Osteocyte (in vitro differentiated cells): ENCODE measurements at regions not wholly inside any gene's neighbourhood (a gene's known extent, or its start where the extent isn't known, plus 50 kb on each side); places are given as distances from the start of the nearest gene placed in this dataset.

Experiments
- DNase-seq: peaks from one replicate; pipeline ENCODE4 v3.0.0; 2021; ENCODE audit warnings: mixed read lengths; ENCODE audit not compliant: unreplicated experiment; ENCODE audit errors: extremely low spot score
- H3K27ac Mint-ChIP-seq: one replicate; pipeline ENCODE4 v1.8.0; 2021; ENCODE audit warnings: mild to moderate bottlenecking, mixed read lengths; ENCODE audit not compliant: unreplicated experiment
- H3K27me3 Mint-ChIP-seq: one replicate; pipeline ENCODE4 v1.8.0; 2021; ENCODE audit warnings: mixed read lengths; ENCODE audit not compliant: unreplicated experiment
- H3K36me3 Mint-ChIP-seq: one replicate; pipeline ENCODE4 v1.8.0; 2021; ENCODE audit warnings: mixed read lengths; ENCODE audit not compliant: unreplicated experiment
- H3K4me1 Mint-ChIP-seq: one replicate; pipeline ENCODE4 v1.8.0; 2021; ENCODE audit warnings: mixed read lengths; ENCODE audit not compliant: unreplicated experiment
- H3K4me3 Mint-ChIP-seq: one replicate; pipeline ENCODE4 v1.8.0; 2021; ENCODE audit warnings: mild to moderate bottlenecking, moderate library complexity, mixed read lengths; ENCODE audit not compliant: unreplicated experiment
- H3K9me3 Mint-ChIP-seq: one replicate; pipeline ENCODE4 v1.8.0; 2021; ENCODE audit warnings: mixed read lengths; ENCODE audit not compliant: unreplicated experiment
- CTCF ChIP-seq: fragments of 200-600 bp; sonication (generic); IDR thresholded peaks from 2 replicates; pipeline ENCODE4 v1.5.0; 2021; ENCODE audit warnings: antibody characterized with exemption, mild to moderate bottlenecking, moderate library complexity

GRCh38 chr5:107291866-107292265, 378.9 kb downstream of the EFNA5 start:
- Mint-ChIP-seq H3K4me1 (peaks cover 16% of the 10 kb centered on the region), H3K27me3 (peaks cover 4% of the 10 kb centered on the region), H3K9me3 (no peaks in the 10 kb centered on the region), H3K4me3 (no peak overlapping the region), H3K36me3 (no peaks in the 10 kb centered on the region), H3K27ac (no peak overlapping the region)
- no peak for TF ChIP-seq CTCF
- no peak for DNase-seq

DNA sequence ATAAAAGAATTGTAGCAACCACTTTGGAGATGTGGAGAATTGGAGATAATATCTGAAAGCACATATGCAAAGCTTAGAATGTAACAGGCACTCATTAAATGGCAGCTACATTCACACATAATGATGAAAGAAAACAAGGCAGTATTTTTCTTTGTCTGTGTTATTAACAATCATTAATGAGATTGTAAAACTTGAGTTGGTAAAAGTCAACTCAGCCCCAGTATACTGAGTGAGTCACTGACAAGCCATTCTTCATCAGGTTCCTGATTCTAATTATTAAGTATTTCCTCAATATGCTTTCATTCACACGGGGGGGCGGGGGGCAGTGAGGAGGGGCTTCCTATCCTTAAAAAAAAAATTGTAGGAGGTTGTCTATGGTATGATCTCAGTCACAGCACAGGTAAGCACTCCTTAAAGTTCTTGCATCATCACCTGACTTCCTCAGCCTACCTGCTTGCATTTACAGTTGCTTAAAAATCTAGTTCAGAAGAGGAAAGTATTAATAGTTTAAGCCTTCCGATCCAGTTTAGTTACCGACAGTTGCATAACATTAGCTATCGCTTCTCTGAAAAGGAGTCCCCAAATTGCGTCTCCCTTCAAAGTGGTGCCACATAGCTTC, 379.8 kb downstream of the EFNA5 start:
- H3K27me3 Mint-ChIP-seq: peaks cover 4% of the 10 kb centered on the region

GRCh38 chr5:107289030-107289714, 381.6 kb downstream of the EFNA5 start:
- H3K4me3 Mint-ChIP-seq: no peak overlapping the region
- H3K9me3 Mint-ChIP-seq: no peaks in the 10 kb centered on the region
- no peak for DNase-seq
- peaks cover 13% of the 10 kb centered on the region for H3K4me1 Mint-ChIP-seq
- TF ChIP-seq CTCF: no peak
- no peaks in the 10 kb centered on the region for H3K36me3 Mint-ChIP-seq
- H3K27ac Mint-ChIP-seq: no peak overlapping the region
- peaks cover 4% of the 10 kb centered on the region for H3K27me3 Mint-ChIP-seq

More for the DNA sequence above, 379.8 kb downstream of the EFNA5 start:
- DNase-seq: no peak
- Mint-ChIP-seq H3K27ac (no peak overlapping the region), H3K36me3 (no peaks in the 10 kb centered on the region), H3K4me3 (no peak overlapping the region), H3K4me1 (peaks cover 21% of the 10 kb centered on the region), H3K9me3 (no peaks in the 10 kb centered on the region)
- TF ChIP-seq CTCF: no peak

DNA sequence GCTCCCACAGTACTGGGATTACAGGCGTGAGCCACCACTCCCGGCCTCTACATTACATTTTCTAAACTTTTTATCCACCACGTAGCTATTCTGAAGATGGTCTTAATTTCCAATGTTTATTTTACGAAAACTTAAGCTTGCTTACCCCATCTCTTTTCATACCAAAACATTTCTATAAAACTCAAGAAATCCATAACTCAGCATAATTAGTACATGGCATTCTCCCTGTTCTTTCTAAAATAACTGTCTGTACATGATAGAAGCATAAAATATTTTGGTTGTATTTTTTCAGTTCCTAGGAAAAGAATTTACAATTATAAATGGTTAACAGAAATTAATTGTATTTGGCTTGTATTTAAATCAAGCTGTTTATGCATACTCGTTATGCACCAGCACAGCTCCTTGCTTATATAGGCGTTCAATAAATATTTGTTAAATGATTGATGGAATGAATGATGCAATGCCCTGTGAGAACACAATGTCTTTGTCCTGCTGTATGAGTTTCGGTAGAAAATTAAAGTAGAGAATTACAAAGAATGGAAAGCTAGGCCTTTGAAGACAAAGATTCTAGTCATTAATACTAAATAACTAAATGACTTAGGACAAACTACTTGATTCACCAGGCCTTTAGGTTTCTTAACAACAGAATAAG, 384.2 kb downstream of the EFNA5 start:
- peaks cover 19% of the 10 kb centered on the region for H3K4me1 Mint-ChIP-seq
- H3K27ac Mint-ChIP-seq: no peak overlapping the region
- TF ChIP-seq CTCF: no peak
- H3K9me3 Mint-ChIP-seq: peaks cover 5% of the 10 kb centered on the region
- H3K27me3 Mint-ChIP-seq: peaks cover 4% of the 10 kb centered on the region
- H3K36me3 Mint-ChIP-seq: no peaks in the 10 kb centered on the region
- DNase-seq: no peak
- no peak overlapping the region for H3K4me3 Mint-ChIP-seq

- TF ChIP-seq CTCF: no peak
- no peaks in the 10 kb centered on the region for H3K36me3 Mint-ChIP-seq
- no peak for DNase-seq
- H3K9me3 Mint-ChIP-seq: peaks cover 5% of the 10 kb centered on the region
- H3K27me3 Mint-ChIP-seq: peaks cover 4% of the 10 kb centered on the region
- H3K4me1 Mint-ChIP-seq: peaks cover 22% of the 10 kb centered on the region
- H3K4me3 Mint-ChIP-seq: no peak overlapping the region
- H3K27ac Mint-ChIP-seq: no peak overlapping the region
Observed at GRCh38 chr5:107285772-107286171, 385.0 kb downstream of the EFNA5 start.
